ENCODE measurements at regions not wholly inside any gene's neighbourhood (a gene's known extent, or its start where the extent isn't known, plus 50 kb on each side); places are given as distances from the start of the nearest gene placed in this dataset.
"Not testable (repeated sequence)": the region's sequence is repeated elsewhere in the genome, so short reads cannot be mapped to it uniquely, and the experiment has no call there.

- in situ Hi-C loops (cut with MboI; ENCODE audit: low pct_unique_long_range_greater_than_20kb in 2 of 9, low sequenced_read_pairs in 9 of 9, unreplicated experiment in 9 of 9), result no loop called here
- WGBS, 10 experiments, result 7 to 100% (median 75%) methylated on average over 1 to 2 of the region's 2 CpGs; no CpG with 5 or more reads in 3 of the 10 experiments
- no peak overlapping the region for H3K27ac ChIP-seq
These were observed 307.3 kb upstream of the NREP start for GRCh38 chr5:112064271-112064701.

GRCh38 chr5:112063856-112064255 is 306.9 kb upstream of the NREP start:
- peaks cover 0 to 27% of the 10 kb centered on the region in 2 donors for H3K4me1 ChIP-seq (replicated peaks in 1 of 2)
- no peak overlapping the region for H3K27ac ChIP-seq
- whole genome bisulfite sequencing, 10 experiments, result 20 to 100% (median 86%) methylated on average over 1 of the region's 1 CpG; no CpG with 5 or more reads in 5 of the 10 experiments
- H3K4me3 ChIP-seq, result no peak overlapping the region
- in situ Hi-C loops (cut with MboI; ENCODE audit: low pct_unique_long_range_greater_than_20kb in 2 of 9, low sequenced_read_pairs in 9 of 9, unreplicated experiment in 9 of 9), result no loop called here
- ATAC-seq (replicated peaks in 6 of 8), result no peak

More at GRCh38 chr5:112064271-112064701, 307.3 kb upstream of the NREP start:
- H3K4me3 ChIP-seq, result no peak overlapping the region
- H3K4me1 ChIP-seq (replicated peaks in 1 of 2), result peaks cover 0 to 27% of the 10 kb centered on the region in 2 donors
- no peak for ATAC-seq (replicated peaks in 6 of 8)

GRCh38 chr5:112063191-112063590 is 306.2 kb upstream of the NREP start:
- 13 to 94% (median 74%) methylated on average over 1 to 2 of the region's 2 CpGs; no CpG with 5 or more reads in 1 of the 10 experiments for WGBS, 10 experiments
- peaks cover 0 to 27% of the 10 kb centered on the region in 2 donors for H3K4me1 ChIP-seq (replicated peaks in 1 of 2)
- no peak for ATAC-seq (replicated peaks in 6 of 8)
- H3K4me3 ChIP-seq, result no peak overlapping the region
- in situ Hi-C loops (cut with MboI; ENCODE audit: low pct_unique_long_range_greater_than_20kb in 2 of 9, low sequenced_read_pairs in 9 of 9, unreplicated experiment in 9 of 9), result no loop called here
- no peak overlapping the region for H3K27ac ChIP-seq

- in situ Hi-C loops (cut with MboI; ENCODE audit: low pct_unique_long_range_greater_than_20kb in 2 of 9, low sequenced_read_pairs in 9 of 9, unreplicated experiment in 9 of 9), result no loop called here
- 13 to 100% (median 85%) methylated on average over 1 to 2 of the region's 2 CpGs for WGBS, 10 experiments
- no peak overlapping the region for H3K4me3 ChIP-seq
- ATAC-seq (replicated peaks in 6 of 8), result no peak
- H3K27ac ChIP-seq, result no peak overlapping the region
- peaks cover 0 to 27% of the 10 kb centered on the region in 2 donors for H3K4me1 ChIP-seq (replicated peaks in 1 of 2)
These were observed 305.2 kb upstream of the NREP start for GRCh38 chr5:112062181-112062580.

- H3K4me1 ChIP-seq (replicated peaks in 1 of 2), result peaks cover 0 to 27% of the 10 kb centered on the region in 2 donors
- no peak overlapping the region for H3K4me3 ChIP-seq
- ATAC-seq (replicated peaks in 6 of 8), result no peak
- 0 to 43% (median 33%) methylated on average over 1 of the region's 1 CpG; no CpG with 5 or more reads in 1 of the 10 experiments for WGBS, 10 experiments
- no peak overlapping the region for H3K27ac ChIP-seq
- in situ Hi-C loops (cut with MboI; ENCODE audit: low pct_unique_long_range_greater_than_20kb in 2 of 9, low sequenced_read_pairs in 9 of 9, unreplicated experiment in 9 of 9), result no loop called here
These were observed 304.7 kb upstream of the NREP start for GRCh38 chr5:112061666-112062065.

GRCh38 chr5:112059579-112060135 is 302.7 kb upstream of the NREP start:
- 0 to 92% (median 68%) methylated on average over 1 to 3 of the region's 3 CpGs; no CpG with 5 or more reads in 2 of the 10 experiments for WGBS, 10 experiments
- Histone ChIP-seq H3K4me3 (no peak overlapping the region), H3K27ac (no peak overlapping the region), H3K4me1 (replicated peaks in 1 of 2) (peaks cover 0 to 14% of the 10 kb centered on the region in 2 donors)
- ATAC-seq (replicated peaks in 6 of 8), result peak in 1 of 8 experiments; percentile 66
- in situ Hi-C loops (cut with MboI; ENCODE audit: low pct_unique_long_range_greater_than_20kb in 2 of 9, low sequenced_read_pairs in 9 of 9, unreplicated experiment in 9 of 9), result no loop called here

GRCh38 chr5:112049738-112050137 is 292.7 kb upstream of the NREP start:
- in situ Hi-C loops (cut with MboI; ENCODE audit: low pct_unique_long_range_greater_than_20kb in 2 of 9, low sequenced_read_pairs in 9 of 9, unreplicated experiment in 9 of 9), result no loop called here

DNA sequence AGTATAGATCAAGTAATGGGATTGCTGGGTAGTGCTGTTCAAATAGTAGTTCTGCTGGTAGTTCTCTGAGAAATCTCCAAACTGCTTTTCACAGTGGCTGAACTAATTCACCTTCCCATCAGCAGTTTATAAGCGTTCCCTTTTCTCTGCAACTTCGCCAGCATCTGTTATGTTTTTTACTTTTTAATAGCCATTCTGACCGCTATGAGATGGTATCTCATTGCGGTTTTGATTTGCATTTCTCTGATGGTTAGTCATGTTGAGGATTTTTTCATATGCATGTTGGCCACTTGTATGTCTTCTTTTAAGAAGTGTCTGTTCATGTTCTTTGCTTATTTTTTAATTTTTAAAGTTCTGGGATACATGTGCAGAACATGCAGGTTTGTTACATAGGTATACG is 279.2 kb upstream of the NREP start:
- 51 to 97% (median 83%) methylated on average over 3 to 5 of the region's 5 CpGs for WGBS, 10 experiments
- H3K27ac ChIP-seq, result no peak overlapping the region
- in situ Hi-C loops (cut with MboI; ENCODE audit: low pct_unique_long_range_greater_than_20kb in 2 of 9, low sequenced_read_pairs in 9 of 9, unreplicated experiment in 9 of 9), result no loop called here
- H3K4me1 ChIP-seq (replicated peaks in 1 of 2), result no peaks in the 10 kb centered on the region
- no peak overlapping the region for H3K4me3 ChIP-seq
- peak in 1 of 8 experiments; percentile 68 for ATAC-seq (replicated peaks in 6 of 8)

More at GRCh38 chr5:112049738-112050137, 292.7 kb upstream of the NREP start:
- Histone ChIP-seq H3K27ac (no peak overlapping the region), H3K4me3 (no peak overlapping the region), H3K4me1 (replicated peaks in 1 of 2) (no peaks in the 10 kb centered on the region)
- ATAC-seq (replicated peaks in 6 of 8), result no peak
- 0 to 100% (median 92%) methylated on average over 1 to 2 of the region's 3 CpGs; no CpG with 5 or more reads in 7 of the 10 experiments for WGBS, 10 experiments

DNA sequence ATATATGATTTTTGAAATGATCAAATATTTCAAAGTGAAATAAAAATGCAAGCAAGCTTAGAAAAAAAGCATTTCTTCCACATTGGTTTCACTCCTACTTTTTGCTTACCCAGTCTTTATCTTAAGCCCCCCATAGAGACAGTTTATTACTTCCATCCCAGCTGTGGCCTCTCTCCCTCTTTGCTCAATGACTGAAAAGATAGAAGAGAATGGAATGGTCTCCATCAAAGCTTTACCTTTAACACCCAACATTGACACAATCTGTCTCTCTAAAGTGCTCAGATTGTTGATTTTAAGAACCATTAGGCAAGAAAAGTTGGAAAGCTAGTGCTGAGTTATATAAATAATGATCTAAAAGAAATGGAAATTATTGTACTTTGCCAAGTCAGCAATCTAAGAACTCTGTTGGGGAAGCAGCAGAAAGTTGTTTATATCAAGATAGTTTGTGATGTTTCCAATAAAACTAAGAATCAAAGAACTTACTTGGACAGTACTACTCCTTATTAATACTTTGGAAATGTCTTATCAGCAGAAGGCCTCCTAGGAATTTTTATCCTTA is 277.5 kb upstream of the NREP start:
- no peaks in the 10 kb centered on the region for H3K4me1 ChIP-seq (replicated peaks in 1 of 2)
- H3K4me3 ChIP-seq, result no peak overlapping the region
- no peak for ATAC-seq (replicated peaks in 6 of 8)
- no peak overlapping the region for H3K27ac ChIP-seq
- in situ Hi-C loops (cut with MboI; ENCODE audit: low pct_unique_long_range_greater_than_20kb in 2 of 9, low sequenced_read_pairs in 9 of 9, unreplicated experiment in 9 of 9), result no loop called here

DNA sequence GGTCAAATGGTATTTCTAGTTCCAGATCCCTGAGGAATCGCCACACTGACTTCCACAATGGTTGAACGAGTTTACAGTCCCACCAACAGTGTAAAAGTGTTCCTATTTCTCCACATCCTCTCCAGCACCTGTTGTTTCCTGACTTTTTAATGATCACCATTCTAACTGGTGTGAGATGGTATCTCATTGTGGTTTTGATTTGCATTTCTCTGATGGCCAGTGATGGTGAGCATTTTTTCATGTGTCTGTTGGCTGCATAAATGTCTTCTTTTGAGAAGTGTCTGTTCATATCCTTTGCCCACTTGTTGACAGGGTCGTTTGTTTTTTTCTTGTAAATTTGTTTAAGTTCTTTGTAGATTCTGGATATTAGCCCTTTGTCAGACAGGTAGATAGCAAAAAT is 269.9 kb upstream of the NREP start:
- 20 to 80% (median 44%) methylated on average over 1 of the region's 3 CpGs; no CpG with 5 or more reads in 5 of the 10 experiments for WGBS, 10 experiments
- ATAC-seq (replicated peaks in 6 of 8); H3K4me1 ChIP-seq (replicated peaks in 1 of 2); in situ Hi-C loops (cut with MboI; ENCODE audit: low pct_unique_long_range_greater_than_20kb in 2 of 9, low sequenced_read_pairs in 9 of 9, unreplicated experiment in 9 of 9); H3K4me3 ChIP-seq; H3K27ac ChIP-seq: not testable (repeated sequence)

- in situ Hi-C loops (cut with MboI; ENCODE audit: low pct_unique_long_range_greater_than_20kb in 2 of 9, low sequenced_read_pairs in 9 of 9, unreplicated experiment in 9 of 9), result no loop called here
- peak in 2 of 8 experiments; percentile 35 to 67 for ATAC-seq (replicated peaks in 6 of 8)
- WGBS, 10 experiments, result 0 to 40% (median 0%) methylated on average over 1 of the region's 1 CpG; no CpG with 5 or more reads in 1 of the 10 experiments
- H3K4me1 ChIP-seq (replicated peaks in 1 of 2), result peaks cover 0 to 6% of the 10 kb centered on the region in 2 donors
- H3K4me3 ChIP-seq, result no peak overlapping the region
- H3K27ac ChIP-seq, result no peak overlapping the region
These were observed 268.8 kb upstream of the NREP start for GRCh38 chr5:112025757-112026156.

- no peak for ATAC-seq (replicated peaks in 6 of 8)
- 4 to 85% (median 62%) methylated on average over 1 to 2 of the region's 2 CpGs for WGBS, 10 experiments
- Histone ChIP-seq H3K27ac (no peak overlapping the region), H3K4me3 (no peak overlapping the region), H3K4me1 (replicated peaks in 1 of 2) (peaks cover 0 to 6% of the 10 kb centered on the region in 2 donors)
- in situ Hi-C loops (cut with MboI; ENCODE audit: low pct_unique_long_range_greater_than_20kb in 2 of 9, low sequenced_read_pairs in 9 of 9, unreplicated experiment in 9 of 9), result no loop called here
These were observed 267.8 kb upstream of the NREP start for GRCh38 chr5:112024769-112025168.

GRCh38 chr5:112024221-112024620 is 267.2 kb upstream of the NREP start:
- no peak overlapping the region for H3K4me3 ChIP-seq
- H3K4me1 ChIP-seq (replicated peaks in 1 of 2), result peaks cover 0 to 6% of the 10 kb centered on the region in 2 donors
- 42 to 100% (median 80%) methylated on average over 1 to 3 of the region's 3 CpGs for WGBS, 10 experiments
- ATAC-seq (replicated peaks in 6 of 8), result no peak
- no peak overlapping the region for H3K27ac ChIP-seq
- in situ Hi-C loops (cut with MboI; ENCODE audit: low pct_unique_long_range_greater_than_20kb in 2 of 9, low sequenced_read_pairs in 9 of 9, unreplicated experiment in 9 of 9), result no loop called here

DNA sequence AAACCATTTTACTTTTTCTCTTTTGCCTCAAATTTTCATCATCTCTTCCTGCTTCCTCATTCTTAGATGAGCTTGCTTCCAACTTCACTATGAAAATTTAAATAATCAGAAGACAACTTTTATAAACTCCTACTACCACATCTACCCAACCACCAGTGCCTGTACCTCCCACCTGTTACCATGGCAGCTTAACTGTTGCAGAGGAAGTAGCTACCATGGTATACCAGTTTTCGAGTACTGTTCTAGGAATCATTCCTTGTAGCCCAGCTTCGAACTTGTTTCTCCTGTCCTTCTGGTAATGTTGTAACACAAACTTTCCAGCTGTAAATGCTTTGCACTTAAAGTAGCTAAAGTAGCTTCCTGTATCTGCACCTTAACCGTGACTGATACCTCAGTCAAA is 266.8 kb upstream of the NREP start:
- H3K4me1 ChIP-seq (replicated peaks in 1 of 2), result peaks cover 0 to 6% of the 10 kb centered on the region in 2 donors
- H3K4me3 ChIP-seq, result no peak overlapping the region
- in situ Hi-C loops (cut with MboI; ENCODE audit: low pct_unique_long_range_greater_than_20kb in 2 of 9, low sequenced_read_pairs in 9 of 9, unreplicated experiment in 9 of 9), result no loop called here
- no peak overlapping the region for H3K27ac ChIP-seq
- ATAC-seq (replicated peaks in 6 of 8), result no peak
- 49 to 100% (median 90%) methylated on average over 2 to 3 of the region's 3 CpGs; no CpG with 5 or more reads in 2 of the 10 experiments for WGBS, 10 experiments
